HCT116 (cell line): ENCODE measurements at regions not wholly inside any gene's neighbourhood (a gene's known extent, or its start where the extent isn't known, plus 50 kb on each side); places are given as distances from the start of the nearest gene placed in this dataset.

ENCODE experiments used
- CEBPB ChIP-seq: IDR thresholded peaks from 2 replicates; pipeline ENCODE4 v1.6.1; 2012; ENCODE audit warnings: low read depth
- CTCF ChIP-seq, 3 experiments: fragments of 200-600 bp in 1 of 3; sonication (generic) in 1 of 3; IDR thresholded peaks in 2 of 3; conservative IDR thresholded peaks in 1 of 3; 2 replicates each; pipeline ENCODE4 v1.5.1; 2012 to 2017; ENCODE audit warnings: low read depth in 2 of 3, low read length in 2 of 3, antibody characterized with exemption in 1 of 3, borderline replicate concordance in 1 of 3, control low read depth in 1 of 3, mild to moderate bottlenecking in 1 of 3, mixed read lengths in 1 of 3, mixed run types in 1 of 3, moderate library complexity in 1 of 3; ENCODE audit not compliant: insufficient read depth in 1 of 3
- EZH2 ChIP-seq: fragments of 200-600 bp; sonication (generic); IDR thresholded peaks from 2 replicates; pipeline ENCODE4 v1.6.1; 2017; ENCODE audit warnings: antibody characterized with exemption, mixed run types
- JUND ChIP-seq: IDR thresholded peaks from 2 replicates; pipeline ENCODE4 v1.6.1; 2012
- POLR2AphosphoS5 ChIP-seq: IDR thresholded peaks from 2 replicates; pipeline ENCODE4 v1.6.1; 2011; ENCODE audit warnings: mild to moderate bottlenecking, low read depth, low read length, moderate library complexity
- RAD21 ChIP-seq: IDR thresholded peaks from 2 replicates; pipeline ENCODE4 v1.6.1; 2012; ENCODE audit warnings: low read depth, mild to moderate bottlenecking
- SIN3A ChIP-seq: IDR thresholded peaks from 2 replicates; pipeline ENCODE4 v1.6.1; 2012; ENCODE audit warnings: low read depth
- SP1 ChIP-seq: IDR thresholded peaks from 2 replicates; pipeline ENCODE4 v1.6.1; 2012; ENCODE audit warnings: low read depth
- SRF ChIP-seq: IDR thresholded peaks from 2 replicates; pipeline ENCODE4 v1.6.1; 2012; ENCODE audit warnings: low read depth
- YY1 ChIP-seq: IDR thresholded peaks from 2 replicates; pipeline ENCODE4 v1.6.1; 2011; ENCODE audit warnings: low read length, low read depth, moderate library complexity, mild to moderate bottlenecking; ENCODE audit not compliant: insufficient replicate concordance; ENCODE audit errors: extremely low read depth
- ZBTB33 ChIP-seq: IDR thresholded peaks from 2 replicates; pipeline ENCODE4 v1.6.1; 2011; ENCODE audit warnings: mild to moderate bottlenecking, low read length, moderate library complexity; ENCODE audit not compliant: insufficient replicate concordance; ENCODE audit errors: extremely low read depth
- TF ChIP-seq, protein P1 (sequence below): IDR thresholded peaks from 2 replicates; pipeline ENCODE4 v1.6.1; 2012; ENCODE audit warnings: low read depth
- TF ChIP-seq, protein P2 (sequence below): IDR thresholded peaks from 2 replicates; pipeline ENCODE4 v1.6.1; 2012

GRCh38 chr5:125743939-125744338 is 679.3 kb upstream of the GRAMD2B start:
- TF ChIP-seq CEBPB (no peak), CTCF (IDR thresholded peaks at IDR 0.05 in 2 of 3, conservative IDR thresholded peaks at IDR 0.05 in 1 of 3; ENCODE audit: borderline replicate concordance in 1 of 3, insufficient read depth in 1 of 3, low read depth in 2 of 3, low read length in 2 of 3) (no peak), YY1 (no peak), EZH2 (no peak), RAD21 (no peak), JUND (no peak), SP1 (no peak), ZBTB33 (no peak), SRF (no peak), SIN3A (no peak), POLR2AphosphoS5 (no peak)
- TF ChIP-seq, protein P1, sequence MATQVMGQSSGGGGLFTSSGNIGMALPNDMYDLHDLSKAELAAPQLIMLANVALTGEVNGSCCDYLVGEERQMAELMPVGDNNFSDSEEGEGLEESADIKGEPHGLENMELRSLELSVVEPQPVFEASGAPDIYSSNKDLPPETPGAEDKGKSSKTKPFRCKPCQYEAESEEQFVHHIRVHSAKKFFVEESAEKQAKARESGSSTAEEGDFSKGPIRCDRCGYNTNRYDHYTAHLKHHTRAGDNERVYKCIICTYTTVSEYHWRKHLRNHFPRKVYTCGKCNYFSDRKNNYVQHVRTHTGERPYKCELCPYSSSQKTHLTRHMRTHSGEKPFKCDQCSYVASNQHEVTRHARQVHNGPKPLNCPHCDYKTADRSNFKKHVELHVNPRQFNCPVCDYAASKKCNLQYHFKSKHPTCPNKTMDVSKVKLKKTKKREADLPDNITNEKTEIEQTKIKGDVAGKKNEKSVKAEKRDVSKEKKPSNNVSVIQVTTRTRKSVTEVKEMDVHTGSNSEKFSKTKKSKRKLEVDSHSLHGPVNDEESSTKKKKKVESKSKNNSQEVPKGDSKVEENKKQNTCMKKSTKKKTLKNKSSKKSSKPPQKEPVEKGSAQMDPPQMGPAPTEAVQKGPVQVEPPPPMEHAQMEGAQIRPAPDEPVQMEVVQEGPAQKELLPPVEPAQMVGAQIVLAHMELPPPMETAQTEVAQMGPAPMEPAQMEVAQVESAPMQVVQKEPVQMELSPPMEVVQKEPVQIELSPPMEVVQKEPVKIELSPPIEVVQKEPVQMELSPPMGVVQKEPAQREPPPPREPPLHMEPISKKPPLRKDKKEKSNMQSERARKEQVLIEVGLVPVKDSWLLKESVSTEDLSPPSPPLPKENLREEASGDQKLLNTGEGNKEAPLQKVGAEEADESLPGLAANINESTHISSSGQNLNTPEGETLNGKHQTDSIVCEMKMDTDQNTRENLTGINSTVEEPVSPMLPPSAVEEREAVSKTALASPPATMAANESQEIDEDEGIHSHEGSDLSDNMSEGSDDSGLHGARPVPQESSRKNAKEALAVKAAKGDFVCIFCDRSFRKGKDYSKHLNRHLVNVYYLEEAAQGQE, result no peak
- TF ChIP-seq, protein P2, sequence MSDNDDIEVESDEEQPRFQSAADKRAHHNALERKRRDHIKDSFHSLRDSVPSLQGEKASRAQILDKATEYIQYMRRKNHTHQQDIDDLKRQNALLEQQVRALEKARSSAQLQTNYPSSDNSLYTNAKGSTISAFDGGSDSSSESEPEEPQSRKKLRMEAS, result no peak
